Embryonic facial prominence (tissue), 1 donor: ENCODE measurements at regions not wholly inside any gene's neighbourhood (a gene's known extent, or its start where the extent isn't known, plus 50 kb on each side); places are given as distances from the start of the nearest gene placed in this dataset.

ENCODE experiments used
- DNase-seq: peaks from one replicate; pipeline ENCODE4 v3.0.0-alpha.2; 2016; ENCODE audit errors: extremely low spot score

DNA sequence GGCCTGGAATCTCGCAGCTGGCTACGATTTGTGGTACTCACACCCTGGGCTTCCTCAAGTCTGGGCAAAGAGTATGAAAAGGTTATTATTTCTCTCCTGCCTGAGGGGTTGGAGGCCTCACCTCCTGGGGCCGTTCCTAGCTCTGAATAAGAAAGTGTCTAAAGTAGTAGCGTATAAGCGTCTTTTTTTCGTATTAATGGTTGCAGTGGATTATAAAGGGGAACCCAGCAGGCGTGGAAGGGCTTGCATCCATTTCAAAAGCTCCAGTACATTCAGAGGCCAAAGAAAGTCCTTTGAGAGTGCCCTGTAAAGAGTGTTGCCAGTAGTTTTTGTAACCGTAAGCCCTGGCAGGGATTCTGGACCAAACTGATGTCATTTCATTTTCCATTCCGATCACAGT, 72.2 kb upstream of the MPHOSPH6 start:
- DNase-seq: no peak

- no peak for DNase-seq
These were observed 71.5 kb upstream of the MPHOSPH6 start for GRCh38 chr16:82241469-82242052.

GRCh38 chr16:82240111-82240510, 70.1 kb upstream of the MPHOSPH6 start:
- DNase-seq: no peak

DNA sequence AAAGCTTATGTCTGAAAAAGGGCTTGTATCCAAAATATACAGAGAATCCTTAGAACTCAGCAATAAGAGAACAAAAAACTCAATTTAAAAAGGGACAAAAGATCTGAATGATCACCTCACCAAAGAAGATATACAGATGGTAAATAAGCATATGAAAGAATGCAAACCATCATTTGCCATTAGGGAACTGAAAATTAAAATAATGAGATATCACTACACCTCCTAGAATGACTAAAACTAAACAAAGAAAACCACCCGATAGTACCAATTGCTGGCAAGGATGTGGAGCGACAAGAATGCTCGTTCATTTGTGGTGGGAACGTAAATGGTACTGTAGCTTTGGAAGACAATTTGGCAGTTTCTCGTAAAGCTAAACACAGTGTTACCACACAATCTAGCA, 66.9 kb upstream of the MPHOSPH6 start:
- no peak for DNase-seq

DNA sequence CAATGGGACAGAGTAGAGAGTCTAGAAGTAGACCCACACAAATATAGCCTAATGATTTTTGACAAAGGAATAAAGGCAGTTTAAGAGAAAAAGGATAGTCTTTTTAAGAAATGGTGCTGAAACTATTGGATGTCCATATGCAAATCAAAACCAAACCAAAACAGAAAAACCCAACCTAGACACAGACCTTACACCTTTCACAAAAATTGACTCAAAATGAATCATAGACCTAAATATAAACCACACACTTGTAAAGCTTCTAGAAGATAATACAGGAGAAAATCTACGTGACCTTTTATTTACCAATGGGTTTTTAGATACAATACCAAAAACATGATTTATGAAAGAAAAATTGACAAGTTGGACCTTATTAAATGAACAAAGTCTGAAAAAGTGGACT, 66.4 kb upstream of the MPHOSPH6 start:
- no peak for DNase-seq

GRCh38 chr16:82232806-82233205, 62.8 kb upstream of the MPHOSPH6 start:
- DNase-seq: no peak

- no peak for DNase-seq
These were observed 61.2 kb upstream of the MPHOSPH6 start for GRCh38 chr16:82231008-82231787.

DNA sequence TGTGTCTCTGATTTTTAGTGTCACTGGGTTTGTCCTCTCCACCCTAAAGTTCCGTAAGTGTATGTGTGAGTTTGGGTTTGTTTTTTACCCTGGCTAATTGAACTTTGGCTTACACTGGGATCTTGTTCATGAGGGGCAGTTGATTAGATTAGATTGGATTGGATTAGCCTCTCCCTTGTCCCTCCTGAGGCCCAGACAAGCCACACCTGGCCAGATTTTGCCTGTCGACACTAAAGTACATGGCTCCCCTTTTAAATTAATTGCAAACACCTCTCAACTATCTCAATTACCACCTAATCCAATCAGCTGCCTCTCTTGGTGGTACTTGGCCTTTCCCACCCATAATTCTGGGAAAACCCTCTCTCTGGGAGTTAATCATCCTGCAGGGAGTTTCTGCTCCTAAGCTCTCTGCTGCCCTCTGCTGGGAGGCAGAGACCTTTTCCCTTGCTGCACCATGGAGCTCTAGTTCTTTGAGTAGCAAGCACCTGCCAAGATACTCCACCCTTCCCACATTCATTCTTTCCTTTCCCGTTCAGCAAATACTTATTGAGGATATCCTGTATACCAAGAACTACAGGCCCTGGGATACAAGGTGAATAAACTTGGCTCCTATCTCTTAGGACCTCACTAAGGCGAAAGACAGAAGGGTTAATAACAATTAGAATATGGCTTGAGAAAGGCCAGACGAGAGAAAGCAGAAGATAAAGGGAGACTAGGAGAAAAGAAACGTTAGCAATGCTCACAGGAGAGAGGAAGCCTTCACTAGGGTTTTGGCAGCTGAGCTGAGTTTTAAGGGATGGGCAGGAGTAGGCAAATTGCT, 60.0 kb upstream of the MPHOSPH6 start:
- DNase-seq: peak; percentile 14

DNA sequence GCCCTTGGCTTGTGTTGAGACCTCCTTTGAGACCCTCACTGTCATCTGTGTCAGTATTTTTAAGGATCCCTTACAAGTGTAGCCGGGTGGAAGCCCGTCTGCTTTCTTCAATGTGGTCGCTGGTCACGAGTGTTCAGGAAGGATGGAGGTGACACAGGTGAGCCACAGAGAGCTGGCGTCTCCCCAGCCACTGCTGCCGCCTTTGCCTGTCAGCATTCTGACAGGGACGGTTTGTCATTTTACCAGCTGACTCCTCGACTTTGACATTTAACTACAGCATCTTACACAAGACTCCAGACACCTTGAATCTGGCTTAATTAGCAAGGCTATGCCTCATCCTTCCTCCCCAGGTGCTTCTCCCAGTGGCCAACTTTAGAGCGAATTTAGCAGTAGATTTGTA, 56.3 kb upstream of the MPHOSPH6 start:
- DNase-seq: no peak

DNA sequence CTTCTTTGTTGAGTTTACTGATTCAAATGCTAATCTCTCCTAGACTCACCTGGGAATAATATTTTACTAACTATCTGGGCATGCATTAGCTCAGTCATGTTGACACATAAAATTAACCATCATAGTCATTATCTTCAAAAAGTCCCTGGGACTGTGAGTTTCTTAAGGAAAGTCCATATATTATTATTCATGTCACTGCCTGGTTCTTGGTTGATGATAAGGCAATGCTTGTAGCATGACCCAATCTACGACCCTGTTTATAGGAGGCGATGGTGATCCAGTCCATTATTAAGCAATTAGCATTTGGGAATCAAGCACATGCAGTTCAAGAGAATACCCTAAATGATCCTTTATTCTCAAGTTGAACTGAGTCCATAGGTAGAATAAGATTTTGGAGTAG, 54.8 kb upstream of the MPHOSPH6 start:
- DNase-seq: no peak

DNA sequence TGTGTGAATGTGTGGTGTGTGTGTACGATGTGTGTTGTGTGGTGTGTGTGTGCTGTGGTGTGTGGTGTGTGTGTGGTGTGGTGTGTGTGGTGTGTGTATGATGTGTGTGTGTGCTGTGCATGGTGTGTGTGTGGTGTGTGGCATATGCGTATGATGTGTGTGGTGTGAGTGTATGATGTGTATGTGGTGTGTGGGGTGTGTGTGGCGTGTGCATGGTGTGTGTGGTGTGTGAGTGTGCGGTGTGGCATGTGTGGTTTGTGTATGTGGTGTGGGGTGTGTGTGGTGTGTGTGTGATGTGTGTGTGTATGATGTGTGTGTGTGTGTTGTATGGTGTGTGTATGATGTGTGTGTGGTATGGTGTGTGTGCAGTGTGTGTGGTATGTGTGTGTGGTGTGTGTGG, 50.5 kb upstream of the MPHOSPH6 start:
- no peak for DNase-seq
